PFSK-1 (cell line): ENCODE measurements at regions not wholly inside any gene's neighbourhood (a gene's known extent, or its start where the extent isn't known, plus 50 kb on each side); places are given as distances from the start of the nearest gene placed in this dataset.

Experiments used
- POLR2AphosphoS5 ChIP-seq: IDR thresholded peaks from 2 replicates; pipeline ENCODE4 v1.6.1; 2012; ENCODE audit warnings: low read depth, mild to moderate bottlenecking, control low read depth, low read length, moderate library complexity
- SIN3A ChIP-seq: IDR thresholded peaks from 2 replicates; pipeline ENCODE4 v1.6.1; 2012; ENCODE audit warnings: mild to moderate bottlenecking, low read length, moderate library complexity, borderline replicate concordance; ENCODE audit not compliant: insufficient read depth
- TAF1 ChIP-seq: IDR thresholded peaks from 2 replicates; pipeline ENCODE4 v1.6.1; 2012; ENCODE audit warnings: low read length, control low read depth, borderline replicate concordance; ENCODE audit not compliant: insufficient read depth

DNA sequence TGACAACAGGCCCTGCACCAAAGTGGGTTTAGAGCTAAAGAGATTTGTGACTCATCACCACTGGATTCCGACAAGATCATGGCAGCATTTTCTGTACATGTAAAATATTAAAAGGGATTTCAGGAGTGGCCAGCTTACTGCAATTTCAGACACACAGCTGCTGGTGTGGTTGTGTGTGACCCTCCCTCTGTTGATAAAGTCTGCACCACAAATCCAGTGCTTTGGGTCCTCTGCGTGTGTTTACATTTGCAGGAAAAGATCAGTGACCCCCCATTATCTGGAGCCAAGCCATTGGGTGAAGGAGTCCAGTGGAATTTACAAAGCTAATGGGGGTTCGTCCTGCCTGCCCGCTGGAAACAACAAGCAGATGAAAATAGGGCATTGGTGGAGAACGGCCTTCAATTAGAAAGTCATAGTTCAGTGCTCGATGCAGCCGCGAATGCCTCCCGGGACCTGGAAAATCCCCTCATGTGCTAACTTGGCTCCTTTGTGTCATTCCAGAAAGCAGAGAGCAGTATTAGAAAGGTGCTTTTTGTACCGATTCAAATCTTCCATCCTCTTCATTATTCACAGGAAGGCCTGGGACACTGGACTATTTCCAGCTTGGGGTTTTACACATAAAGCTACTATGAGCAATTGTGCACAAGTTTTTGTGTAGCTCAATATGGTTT, 188.5 kb upstream of the TMEM132C start:
- TF ChIP-seq POLR2AphosphoS5 (no peak), TAF1 (no peak), SIN3A (no peak)
